Sigmoid colon (tissue), 4 donors: ENCODE measurements at regions not wholly inside any gene's neighbourhood (a gene's known extent, or its start where the extent isn't known, plus 50 kb on each side); places are given as distances from the start of the nearest gene placed in this dataset.

Experiments
- POLR2A ChIP-seq, 2 donors: fragments of 450-650 bp; IDR thresholded peaks; one replicate each; pipeline ENCODE4 v1.6.1; 2016; ENCODE audit warnings: antibody characterized with exemption in 2 of 2, mild to moderate bottlenecking in 2 of 2, moderate library complexity in 2 of 2
- POLR2AphosphoS5 ChIP-seq, 4 donors: sonication (generic); formaldehyde crosslinking; IDR thresholded peaks; one replicate each; pipeline ENCODE4 v1.6.1; 2017; ENCODE audit warnings: antibody characterized with exemption in 4 of 4

GRCh38 chr15:38810686-38811085 is 246.1 kb upstream of the RASGRP1 start:
- TF ChIP-seq POLR2AphosphoS5 (IDR thresholded peaks at IDR 0.05) (no peak), POLR2A (IDR thresholded peaks at IDR 0.05) (no peak)
